HG03159 (cell line): ENCODE measurements at regions not wholly inside any gene's neighbourhood (a gene's known extent, or its start where the extent isn't known, plus 50 kb on each side); places are given as distances from the start of the nearest gene placed in this dataset.
"Not testable (repeated sequence)": the region's sequence is repeated elsewhere in the genome, so short reads cannot be mapped to it uniquely, and the experiment has no call there.

Source experiments
- ATAC-seq: cut with Tn5 transposase; IDR thresholded peaks from one replicate; pipeline ENCODE4 v1.9.1; 2021; ENCODE audit warnings: mild to moderate bottlenecking, moderate library complexity; ENCODE audit not compliant: unreplicated experiment

- ATAC-seq = no peak
These were observed 1485.3 kb downstream of the PCDH9 start for GRCh38 chr13:65744836-65745235.

DNA sequence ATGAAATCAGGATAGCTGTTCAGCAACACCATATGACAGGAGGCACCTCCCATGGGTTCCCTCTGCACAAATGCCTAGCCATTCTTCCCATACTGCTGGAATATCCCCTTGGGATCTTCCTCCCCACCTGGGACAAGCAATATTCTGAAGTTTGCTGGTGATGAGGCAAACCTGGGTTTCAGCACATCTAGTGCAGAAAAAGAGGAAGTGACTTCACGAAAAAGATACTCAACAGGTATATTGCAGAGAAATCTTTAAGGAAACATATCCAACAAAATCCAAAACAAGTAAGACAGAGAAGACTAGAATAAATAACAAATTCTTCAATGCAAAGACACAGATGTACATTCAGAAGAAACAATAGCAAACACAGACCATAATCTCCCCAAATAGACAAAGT lies 1497.0 kb downstream of the PCDH9 start:
- no peak for ATAC-seq

DNA sequence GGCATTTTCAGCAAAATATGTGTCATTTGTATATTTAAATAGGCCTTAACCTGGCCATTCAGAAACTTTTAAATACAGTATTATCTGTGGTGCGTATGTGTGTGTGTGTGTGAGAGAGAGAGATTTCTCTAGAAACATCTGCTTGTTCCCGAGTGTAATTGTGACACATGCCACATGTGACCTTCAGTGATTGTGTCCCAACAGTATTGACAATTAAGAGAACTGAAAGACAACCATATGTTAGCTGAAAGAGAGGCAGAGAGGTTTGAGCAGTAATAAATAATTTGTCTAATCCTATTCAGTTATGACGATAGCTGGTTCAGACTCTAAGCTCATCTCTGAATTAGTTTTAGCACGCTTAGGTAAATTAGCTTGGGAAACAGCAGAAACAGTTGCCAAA lies 1503.1 kb downstream of the PCDH9 start:
- ATAC-seq = no peak

DNA sequence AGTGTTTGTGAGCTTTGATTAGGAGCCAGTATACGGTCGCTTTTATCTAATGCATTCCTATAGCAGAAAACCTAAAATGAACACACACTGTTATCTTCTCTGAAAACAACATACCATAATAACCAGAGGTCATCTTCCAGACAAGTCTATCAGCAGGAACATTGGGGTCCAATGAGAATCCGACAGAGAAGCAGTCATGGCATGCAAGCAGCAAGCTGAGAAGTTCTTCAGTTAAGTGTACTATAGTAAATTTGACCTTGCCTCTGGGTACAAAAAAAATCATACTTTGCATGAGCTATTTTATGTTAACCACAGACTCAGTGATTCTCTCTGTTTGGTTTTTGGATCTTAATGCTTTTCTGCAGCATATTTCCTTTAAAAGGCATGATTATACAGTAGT lies 1505.1 kb downstream of the PCDH9 start:
- ATAC-seq = no peak

- no peak for ATAC-seq
These were observed 1505.9 kb downstream of the PCDH9 start for GRCh38 chr13:65724226-65724625.

DNA sequence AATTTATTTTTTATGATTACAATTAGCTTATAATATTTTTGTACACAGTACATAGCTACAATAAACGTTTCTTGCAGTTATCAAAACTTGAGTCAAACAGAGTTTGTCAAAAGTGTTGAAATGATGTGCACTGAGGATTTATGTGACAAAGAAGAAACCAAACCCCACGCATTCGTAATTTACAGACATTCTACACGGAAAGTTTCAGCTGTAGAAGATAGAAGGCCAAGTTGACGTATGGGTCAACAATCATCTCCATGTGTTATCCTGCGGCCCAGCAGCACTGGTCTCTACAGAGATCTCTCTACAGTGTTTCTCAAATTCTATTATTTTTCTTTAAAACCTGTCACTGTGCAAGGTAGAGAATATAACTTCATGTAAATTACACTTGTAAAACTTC lies 1507.6 kb downstream of the PCDH9 start:
- ATAC-seq = no peak

DNA sequence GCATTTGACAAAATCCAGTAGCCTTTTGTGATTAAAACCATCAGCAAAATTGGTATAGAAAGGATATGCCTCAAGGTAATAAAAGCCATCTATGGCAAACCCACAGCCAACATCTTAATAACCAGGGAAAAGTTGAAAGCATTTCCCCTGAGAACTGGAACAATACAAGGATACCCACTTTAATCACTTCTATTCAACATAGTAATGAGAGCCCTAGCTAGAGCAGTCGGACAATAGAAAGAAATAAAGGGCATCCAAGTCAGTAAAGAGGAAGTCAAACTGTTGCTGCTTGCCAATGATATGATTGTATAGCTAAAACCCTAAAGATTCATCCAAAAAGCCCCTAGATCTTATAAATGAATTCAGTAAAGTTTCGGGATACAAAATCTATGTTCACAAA lies 1510.3 kb downstream of the PCDH9 start:
- no peak for ATAC-seq

DNA sequence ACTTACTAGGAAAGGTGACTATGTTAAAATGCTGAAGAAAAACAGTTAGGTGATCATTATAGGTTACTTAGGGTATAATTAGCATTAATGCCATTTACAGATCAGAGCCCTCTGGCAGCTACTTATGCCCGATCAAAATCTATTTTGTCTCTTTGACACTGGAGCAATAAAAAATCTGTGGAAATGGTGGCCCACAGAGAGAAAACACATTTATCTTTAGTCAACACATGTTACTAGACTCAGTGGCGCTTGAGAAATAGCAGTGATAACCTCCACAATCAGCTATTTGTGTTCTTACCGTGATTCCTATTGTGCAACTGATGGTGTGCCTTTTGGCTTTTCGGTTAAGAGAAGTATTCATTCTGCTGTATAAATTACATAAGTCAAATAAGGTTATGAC lies 1519.6 kb downstream of the PCDH9 start:
- ATAC-seq = no peak

DNA sequence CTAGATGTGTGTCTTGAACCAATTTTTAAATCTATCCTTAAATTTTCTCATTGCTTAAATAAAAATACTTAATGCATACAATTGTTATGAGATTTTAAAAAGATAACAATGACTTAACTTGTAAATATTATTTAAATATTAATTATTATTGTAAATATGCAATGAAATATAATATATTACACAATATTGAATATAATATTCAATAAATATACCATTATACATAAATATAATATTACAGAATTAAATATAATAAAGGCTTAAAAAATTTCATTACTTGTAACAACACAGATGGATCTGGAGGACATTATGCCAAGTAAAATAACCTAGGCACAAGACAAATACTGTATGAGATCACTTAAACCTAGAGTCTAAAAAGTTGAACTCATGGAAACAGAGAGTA lies 1532.3 kb downstream of the PCDH9 start:
- no peak for ATAC-seq

DNA sequence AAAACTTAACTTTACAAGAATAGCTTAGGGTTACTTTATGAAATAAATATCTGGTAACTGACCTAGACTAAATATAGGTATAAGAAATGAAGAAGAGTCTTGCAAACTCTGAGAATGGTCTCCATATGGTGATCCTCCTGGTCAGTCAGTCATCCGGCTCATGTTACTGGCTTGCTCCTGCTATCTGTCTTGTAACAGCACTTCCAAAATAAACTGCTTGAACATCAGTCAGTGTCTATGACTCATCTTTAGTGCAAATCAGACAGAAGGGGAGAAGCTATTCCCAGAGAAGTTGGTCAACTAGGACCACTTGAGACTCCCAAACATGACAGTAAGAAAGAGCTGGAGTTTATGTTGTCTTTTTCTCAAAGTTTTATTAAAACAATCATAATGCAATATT lies 1550.9 kb downstream of the PCDH9 start:
- no peak for ATAC-seq

DNA sequence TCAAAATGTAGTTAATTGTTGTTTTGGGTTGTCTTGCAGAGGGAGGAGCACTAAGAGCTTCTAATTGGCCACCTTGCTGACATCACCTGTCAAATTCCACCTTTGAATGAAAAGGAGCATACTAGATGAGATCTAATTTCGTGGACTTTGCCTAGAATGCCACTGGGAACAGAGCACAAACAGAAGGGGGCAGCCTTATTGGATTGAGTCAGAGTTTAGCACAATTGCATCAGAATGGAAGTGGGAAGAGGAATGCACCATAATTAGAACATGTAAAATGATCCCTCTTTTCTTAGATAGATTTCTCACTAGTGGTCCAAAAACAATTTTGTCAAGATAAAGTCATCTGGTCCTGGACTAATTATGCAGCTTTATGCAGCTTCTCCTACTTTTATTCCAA lies 1552.2 kb downstream of the PCDH9 start:
- no peak for ATAC-seq

GRCh38 chr13:65675383-65675782 lies 1554.8 kb downstream of the PCDH9 start:
- ATAC-seq = not testable (repeated sequence)

DNA sequence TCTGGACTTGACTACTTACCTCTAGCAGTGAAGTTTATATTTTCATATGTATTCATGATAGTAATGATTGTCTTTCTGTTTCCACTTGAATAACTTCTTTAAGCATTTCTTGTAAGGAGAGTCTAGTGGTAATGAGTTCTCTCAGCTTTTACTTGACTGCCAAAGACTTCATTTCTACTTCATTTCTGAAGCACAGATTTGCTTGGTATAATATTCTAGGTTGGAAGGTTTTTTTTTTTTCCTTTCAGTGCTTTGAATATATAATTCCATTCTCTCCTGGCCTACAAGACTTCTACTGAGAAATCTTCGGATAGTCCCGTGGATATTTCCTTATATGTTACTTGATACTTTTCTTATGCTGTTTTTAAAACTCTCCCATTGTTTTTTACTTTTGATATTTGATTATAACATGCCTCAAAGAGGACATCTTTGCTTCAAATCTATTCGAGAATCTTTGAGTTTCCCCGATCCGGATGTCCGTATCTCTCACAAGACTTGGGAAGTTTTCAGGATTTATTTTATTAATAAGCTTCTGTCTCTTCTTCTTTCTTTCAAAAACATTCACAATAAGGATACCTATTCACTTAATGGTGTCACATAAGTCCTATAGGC lies 1560.0 kb downstream of the PCDH9 start:
- ATAC-seq = no peak

GRCh38 chr13:65660731-65661130 lies 1569.4 kb downstream of the PCDH9 start:
- no peak for ATAC-seq

DNA sequence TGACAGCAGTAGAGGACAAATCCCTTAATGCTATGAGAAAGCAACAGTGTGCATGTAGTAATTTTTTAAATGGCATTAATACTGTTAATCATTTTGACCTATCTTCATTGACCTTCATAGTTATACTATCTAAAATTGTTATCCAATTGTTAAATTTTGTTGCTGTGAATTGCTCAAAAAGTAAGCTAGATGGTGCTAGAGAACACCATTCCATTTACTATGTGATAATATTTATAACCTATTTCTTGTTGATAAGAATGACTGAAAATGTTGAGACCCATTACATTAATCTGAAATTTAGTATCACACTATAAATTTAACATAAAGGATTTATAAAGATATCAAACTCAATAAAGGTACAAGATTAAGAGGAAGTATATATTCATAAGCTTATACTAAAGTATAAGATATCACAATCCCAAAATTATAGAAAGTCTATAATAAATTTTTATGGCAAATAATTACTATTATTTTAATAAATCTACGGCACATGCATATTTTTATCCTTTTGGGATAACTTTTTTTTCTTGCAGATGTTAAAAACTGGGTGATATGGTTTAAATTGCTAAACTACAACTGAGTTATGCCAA lies 1573.3 kb downstream of the PCDH9 start:
- ATAC-seq = no peak

DNA sequence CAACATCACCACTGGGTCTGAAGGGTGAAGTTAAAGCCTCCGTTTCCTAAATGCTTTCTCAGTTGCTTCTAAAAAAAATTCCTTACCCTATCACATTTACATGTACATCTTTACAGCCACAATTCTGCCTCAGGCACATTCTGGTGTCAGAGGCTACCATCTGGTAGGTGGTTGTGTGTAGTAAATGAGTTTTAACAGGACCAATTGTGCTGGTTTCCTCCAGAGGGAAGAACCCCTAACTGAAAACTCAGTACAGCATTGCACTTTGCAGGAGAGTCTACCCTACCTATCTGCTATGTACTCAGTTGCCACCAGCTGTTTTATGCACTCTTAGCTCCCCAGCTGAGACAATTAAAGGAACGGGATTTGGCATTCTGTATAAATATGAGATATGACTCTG lies 1576.5 kb downstream of the PCDH9 start:
- ATAC-seq = no peak

DNA sequence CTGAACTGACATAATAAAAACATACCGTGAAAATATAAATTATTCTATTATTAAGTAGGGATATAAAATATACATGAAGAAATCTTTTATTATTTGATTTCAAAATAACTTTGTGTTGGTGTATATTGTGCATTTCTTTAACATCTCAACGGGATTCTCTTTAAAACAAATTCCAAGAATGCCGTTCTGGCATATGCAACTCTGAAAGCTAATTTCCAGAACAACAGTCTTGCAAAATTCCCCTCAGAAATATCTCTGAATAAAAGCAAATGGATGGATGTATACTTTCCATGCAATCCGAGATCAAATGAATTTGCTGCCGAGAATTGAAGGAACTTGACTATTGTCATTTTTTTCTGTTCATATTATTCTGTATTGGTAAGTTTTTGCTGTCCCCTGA lies 1579.8 kb downstream of the PCDH9 start:
- no peak for ATAC-seq

GRCh38 chr13:65642996-65643395 lies 1587.1 kb downstream of the PCDH9 start:
- ATAC-seq = no peak

GRCh38 chr13:65642301-65642700 lies 1587.8 kb downstream of the PCDH9 start:
- no peak for ATAC-seq

DNA sequence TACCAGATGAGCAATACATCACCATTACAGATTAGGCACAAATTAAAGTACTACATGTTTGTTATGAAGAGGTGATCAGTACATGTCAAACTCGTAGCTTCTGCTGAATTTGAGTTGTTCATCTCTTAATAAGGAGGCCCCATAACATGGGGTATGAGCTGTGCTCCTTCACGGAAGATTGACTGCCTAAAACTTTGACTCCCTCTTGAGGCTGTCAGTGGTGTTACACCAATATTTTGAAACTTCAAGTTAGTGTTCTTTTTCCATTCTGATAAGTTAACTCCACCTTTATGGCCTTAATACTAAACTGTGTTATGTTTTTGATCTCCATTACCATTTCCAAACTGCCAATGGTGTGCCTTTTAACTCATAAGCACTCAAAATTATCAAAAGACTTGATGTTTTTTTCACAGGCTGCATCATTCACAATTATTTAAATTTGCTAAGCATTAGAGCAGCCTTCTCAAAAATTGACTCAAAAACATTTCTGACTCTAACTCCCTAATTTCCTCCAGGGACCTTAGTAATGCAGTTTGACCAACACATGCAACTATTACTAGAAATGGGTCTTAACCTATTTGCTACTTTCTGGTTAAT lies 1591.5 kb downstream of the PCDH9 start:
- peak; percentile 94 for ATAC-seq

GRCh38 chr13:65633806-65634205 lies 1596.3 kb downstream of the PCDH9 start:
- no peak for ATAC-seq

GRCh38 chr13:65631078-65631477 lies 1599.1 kb downstream of the PCDH9 start:
- no peak for ATAC-seq

GRCh38 chr13:65629926-65630325 lies 1600.2 kb downstream of the PCDH9 start:
- no peak for ATAC-seq
